Sigmoid colon (tissue), 6 donors: ENCODE measurements at regions not wholly inside any gene's neighbourhood (a gene's known extent, or its start where the extent isn't known, plus 50 kb on each side); places are given as distances from the start of the nearest gene placed in this dataset.

Experiments
- DNase-seq: peaks from one replicate; pipeline ENCODE4 v3.0.0-alpha.2; 2019
- H3K27ac ChIP-seq, 4 donors: fragments of 200-600 bp; sonication (generic); one replicate each; pipeline ENCODE4 v1.5.1; 2016 to 2019; ENCODE audit warnings: mild to moderate bottlenecking in 1 of 4
- H3K27me3 ChIP-seq, 3 donors: fragments of 200-600 bp; sonication (generic); one replicate each; pipeline ENCODE4 v1.5.1; 2019; ENCODE audit warnings: mild to moderate bottlenecking in 1 of 3
- H3K36me3 ChIP-seq, 4 donors: fragments of 200-600 bp; sonication (generic); one replicate each; pipeline ENCODE4 v1.5.1; 2016 to 2019
- H3K4me1 ChIP-seq, 4 donors: fragments of 200-600 bp; sonication (generic); one replicate each; pipeline ENCODE4 v1.5.1; 2017 to 2019
- H3K4me3 ChIP-seq, 4 donors: fragments of 200-600 bp; sonication (generic); one replicate each; pipeline ENCODE4 v1.5.1; 2017 to 2019; ENCODE audit warnings: mild to moderate bottlenecking in 2 of 4, moderate library complexity in 1 of 4
- H3K9me3 ChIP-seq, 4 donors: fragments of 200-600 bp in 3 of 4; sonication (generic) in 3 of 4; one replicate each; pipeline versions ENCODE4 v1.5.1 to v1.6.1; 2013 to 2019
- CTCF ChIP-seq, 4 experiments: fragments of 450-650 bp in 3 of 4; fragments of 200-600 bp in 1 of 4; IDR thresholded peaks; one replicate each; pipeline ENCODE4 v1.5.1; 2016 to 2019; ENCODE audit warnings: antibody characterized with exemption in 4 of 4, mild to moderate bottlenecking in 3 of 4, moderate library complexity in 2 of 4
- EP300 ChIP-seq, 4 donors: sonication (generic); formaldehyde crosslinking; IDR thresholded peaks; one replicate each; pipeline ENCODE4 v1.6.1; 2017; ENCODE audit warnings: antibody characterized with exemption in 4 of 4
- POLR2A ChIP-seq, 2 donors: fragments of 450-650 bp; IDR thresholded peaks; one replicate each; pipeline ENCODE4 v1.6.1; 2016; ENCODE audit warnings: antibody characterized with exemption in 2 of 2, mild to moderate bottlenecking in 2 of 2, moderate library complexity in 2 of 2
- POLR2AphosphoS5 ChIP-seq, 4 donors: sonication (generic); formaldehyde crosslinking; IDR thresholded peaks; one replicate each; pipeline ENCODE4 v1.6.1; 2017; ENCODE audit warnings: antibody characterized with exemption in 4 of 4
- WGBS, 2 donors: extraction: QIAGEN DNeasy Blood & Tissue Kit; methylation state at CpG; one replicate each; pipeline ENCODE4 v1.1.7; 2013; 5-methylcytosine and 5-hydroxymethylcytosine counted together
- intact Hi-C: fragments of 100-400 bp; cut with DNase I; formaldehyde crosslinking; loops from one replicate; pipeline ENCODE4 v1.15.1; 2023
- donor health status: healthy with polysubstance abuse.
- donor health status: healthy.

- no peak overlapping the region for H3K27ac ChIP-seq
- H3K27me3 ChIP-seq, result peaks cover 0 to 18% (median 0%) of the 10 kb centered on the region in 3 donors
- H3K4me3 ChIP-seq, result no peak overlapping the region
- no peaks in the 10 kb centered on the region for H3K36me3 ChIP-seq
- WGBS, 2 donors, result 46 to 55% methylated on average over 15 of the region's 15 CpGs
- no peaks in the 10 kb centered on the region for H3K4me1 ChIP-seq
- no peak for DNase-seq
- intact Hi-C loops, result no loop called here
- no peaks in the 10 kb centered on the region for H3K9me3 ChIP-seq
- TF ChIP-seq CTCF (IDR thresholded peaks at IDR 0.05) (no peak), POLR2A (IDR thresholded peaks at IDR 0.05) (no peak), POLR2AphosphoS5 (IDR thresholded peaks at IDR 0.05) (no peak), EP300 (IDR thresholded peaks at IDR 0.05) (no peak)
These were observed 92.1 kb downstream of the SYF2 start for GRCh38 chr1:25140073-25140797.

- DNase-seq, result no peak
- Histone ChIP-seq H3K4me1 (no peaks in the 10 kb centered on the region), H3K27me3 (peaks cover 0 to 18% (median 0%) of the 10 kb centered on the region in 3 donors), H3K36me3 (no peaks in the 10 kb centered on the region), H3K9me3 (no peaks in the 10 kb centered on the region), H3K4me3 (no peak overlapping the region), H3K27ac (no peak overlapping the region)
- TF ChIP-seq EP300 (IDR thresholded peaks at IDR 0.05) (no peak), POLR2AphosphoS5 (IDR thresholded peaks at IDR 0.05) (no peak), POLR2A (IDR thresholded peaks at IDR 0.05) (no peak), CTCF (IDR thresholded peaks at IDR 0.05) (no peak)
- intact Hi-C loops, result no loop called here
- WGBS, 2 donors, result 96 to 98% methylated on average over 2 of the region's 2 CpGs
These were observed 94.5 kb downstream of the SYF2 start for GRCh38 chr1:25137521-25138395.

- DNase-seq, result no peak
- WGBS, 2 donors, result 52 to 65% methylated on average over 1 of the region's 1 CpG
- TF ChIP-seq CTCF (IDR thresholded peaks at IDR 0.05) (no peak), POLR2AphosphoS5 (IDR thresholded peaks at IDR 0.05) (no peak), POLR2A (IDR thresholded peaks at IDR 0.05) (no peak), EP300 (IDR thresholded peaks at IDR 0.05) (no peak)
- intact Hi-C loops, result no loop called here
- Histone ChIP-seq H3K4me3 (no peak overlapping the region), H3K36me3 (no peaks in the 10 kb centered on the region), H3K27me3 (peaks cover 0 to 18% (median 0%) of the 10 kb centered on the region in 3 donors), H3K27ac (no peak overlapping the region), H3K4me1 (no peaks in the 10 kb centered on the region), H3K9me3 (no peaks in the 10 kb centered on the region)
These were observed 95.2 kb downstream of the SYF2 start for GRCh38 chr1:25137106-25137505.

GRCh38 chr1:25135909-25136308 lies 96.4 kb downstream of the SYF2 start:
- intact Hi-C loops, result no loop called here
- TF ChIP-seq EP300 (IDR thresholded peaks at IDR 0.05), result no peak
- TF ChIP-seq CTCF (IDR thresholded peaks at IDR 0.05), result no peak
- TF ChIP-seq POLR2A (IDR thresholded peaks at IDR 0.05), result no peak
- TF ChIP-seq POLR2AphosphoS5 (IDR thresholded peaks at IDR 0.05), result no peak
- Histone ChIP-seq H3K9me3 (no peaks in the 10 kb centered on the region), H3K4me3 (no peak overlapping the region), H3K27ac (no peak overlapping the region), H3K27me3 (peaks cover 0 to 18% (median 0%) of the 10 kb centered on the region in 3 donors), H3K36me3 (no peaks in the 10 kb centered on the region), H3K4me1 (no peaks in the 10 kb centered on the region)
- WGBS, 2 donors, result 83 to 87% methylated on average over 8 of the region's 8 CpGs
- DNase-seq, result no peak
